Fibroblast of skin of right quadriceps (primary cell): ENCODE measurements at regions not wholly inside any gene's neighbourhood (a gene's known extent, or its start where the extent isn't known, plus 50 kb on each side); places are given as distances from the start of the nearest gene placed in this dataset.

Experiments
- DNase-seq: peaks from one replicate; pipeline ENCODE4 v3.0.0-alpha.2; 2013

DNA sequence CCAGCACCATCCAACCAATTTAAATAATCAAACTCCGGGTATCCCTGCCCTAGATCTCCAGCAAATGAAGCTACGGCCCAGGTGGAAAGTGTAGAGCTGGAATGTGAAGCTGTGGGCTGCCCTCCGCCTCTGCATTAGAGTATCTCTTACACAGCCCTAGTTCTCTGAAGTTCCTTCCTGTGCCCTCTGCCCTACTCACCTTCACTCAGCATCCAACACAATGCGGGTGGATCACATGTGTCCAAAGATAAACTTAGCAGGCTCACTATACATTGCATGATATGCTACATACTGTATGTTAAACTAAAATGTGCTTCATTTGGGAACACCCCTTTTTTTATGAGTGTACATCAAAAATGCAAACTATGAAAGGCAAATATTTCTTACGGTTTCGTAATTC is 70.0 kb upstream of the RAD23B start:
- no peak for DNase-seq

DNA sequence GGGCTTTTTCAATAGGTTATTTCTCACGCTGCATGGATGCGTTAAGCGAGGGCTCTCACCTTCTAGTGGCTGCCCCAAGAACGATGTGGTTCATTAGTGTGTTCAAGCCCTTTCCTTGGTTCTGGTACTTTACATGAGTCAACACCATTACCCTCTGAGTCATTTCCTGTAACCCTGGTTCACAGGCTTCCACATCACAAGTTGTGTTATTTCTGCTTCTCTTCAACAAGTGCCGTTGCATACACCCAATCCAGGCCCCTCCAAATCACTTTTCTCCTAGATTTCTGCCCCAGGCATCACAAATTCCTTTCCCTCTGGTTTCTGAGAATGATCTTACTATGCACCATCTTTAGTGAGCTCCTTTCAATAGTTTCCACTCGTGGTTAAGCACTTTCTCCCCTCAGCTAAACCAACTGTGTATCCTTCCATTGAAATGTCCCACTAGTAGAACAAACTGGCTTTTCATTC is 69.5 kb upstream of the RAD23B start:
- DNase-seq, result peak; percentile 90

DNA sequence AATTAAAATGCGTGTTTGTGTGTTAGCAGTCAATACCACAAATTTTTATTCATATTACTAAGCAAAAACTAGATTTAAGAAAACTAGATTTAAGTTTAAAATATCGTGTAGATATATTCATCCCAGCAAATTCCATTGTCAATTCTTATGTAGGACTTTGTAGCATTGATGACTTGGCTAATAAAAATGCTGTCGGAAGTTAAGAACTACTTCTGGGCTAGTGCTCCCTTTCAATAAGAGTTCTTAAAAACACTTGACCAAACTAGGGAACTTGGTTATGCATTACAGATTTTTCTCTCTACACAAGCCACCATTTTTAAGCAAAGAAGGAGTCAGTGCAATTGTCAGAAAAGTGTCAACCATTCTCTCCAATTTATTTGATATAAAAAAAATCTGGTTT is 68.7 kb upstream of the RAD23B start:
- no peak for DNase-seq

DNA sequence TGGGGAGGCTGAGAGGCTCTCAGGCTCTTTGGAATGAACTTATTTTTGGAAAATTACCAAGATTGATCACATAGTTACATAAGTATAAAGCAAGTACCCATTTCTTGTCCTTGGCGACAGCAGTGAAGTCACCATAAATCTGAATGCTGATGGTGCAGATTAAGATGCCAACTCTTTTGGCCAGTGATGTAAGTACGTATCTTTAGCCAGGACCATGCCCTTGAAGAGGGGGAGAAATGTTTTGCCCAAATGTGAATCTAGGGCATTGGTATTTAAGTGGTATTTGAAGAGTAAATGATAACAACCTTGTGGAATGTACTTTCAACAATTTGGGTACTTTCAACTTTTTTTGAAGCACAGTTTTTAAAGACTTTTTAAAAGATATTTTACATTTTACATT is 68.2 kb upstream of the RAD23B start:
- DNase-seq, result peak; percentile 31

DNA sequence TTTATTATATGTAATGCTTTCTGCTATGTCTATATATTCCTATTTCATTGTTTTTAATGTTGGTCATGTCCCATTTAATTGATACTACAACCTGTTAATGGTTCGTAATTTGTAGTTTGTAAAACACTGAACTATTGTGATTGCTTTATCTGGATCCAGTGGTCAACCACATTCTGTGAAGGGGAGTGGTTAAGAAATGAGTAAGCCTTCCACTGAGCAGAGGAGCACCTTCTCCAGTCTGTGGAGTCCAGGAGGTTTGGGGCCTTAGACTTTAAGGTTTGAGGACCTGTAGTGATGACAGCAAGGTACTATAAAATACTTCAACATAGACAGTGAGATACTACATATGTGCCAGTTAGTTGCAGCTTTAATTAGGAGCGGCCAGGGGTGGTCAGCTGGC is 67.7 kb upstream of the RAD23B start:
- DNase-seq, result peak; percentile 19

DNA sequence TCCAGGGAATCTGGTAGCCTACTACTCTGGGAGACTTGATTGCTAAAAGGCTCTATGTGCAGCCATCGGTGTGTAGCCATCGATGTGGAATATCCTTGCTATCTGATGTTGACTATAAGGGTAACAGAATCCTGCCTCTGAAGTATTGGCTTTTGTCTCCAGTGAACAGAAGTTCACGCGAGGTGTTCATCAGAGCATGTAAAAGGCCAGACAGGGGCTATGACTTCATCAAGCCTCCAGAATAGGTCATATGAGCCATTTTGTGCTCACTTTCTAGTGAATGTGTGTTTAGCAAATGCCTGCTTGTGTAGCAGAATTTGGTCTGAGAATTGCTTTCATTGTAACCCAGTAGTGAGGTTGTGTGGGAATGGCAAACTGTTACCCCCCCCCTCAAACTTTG is 66.8 kb upstream of the RAD23B start:
- no peak for DNase-seq

DNA sequence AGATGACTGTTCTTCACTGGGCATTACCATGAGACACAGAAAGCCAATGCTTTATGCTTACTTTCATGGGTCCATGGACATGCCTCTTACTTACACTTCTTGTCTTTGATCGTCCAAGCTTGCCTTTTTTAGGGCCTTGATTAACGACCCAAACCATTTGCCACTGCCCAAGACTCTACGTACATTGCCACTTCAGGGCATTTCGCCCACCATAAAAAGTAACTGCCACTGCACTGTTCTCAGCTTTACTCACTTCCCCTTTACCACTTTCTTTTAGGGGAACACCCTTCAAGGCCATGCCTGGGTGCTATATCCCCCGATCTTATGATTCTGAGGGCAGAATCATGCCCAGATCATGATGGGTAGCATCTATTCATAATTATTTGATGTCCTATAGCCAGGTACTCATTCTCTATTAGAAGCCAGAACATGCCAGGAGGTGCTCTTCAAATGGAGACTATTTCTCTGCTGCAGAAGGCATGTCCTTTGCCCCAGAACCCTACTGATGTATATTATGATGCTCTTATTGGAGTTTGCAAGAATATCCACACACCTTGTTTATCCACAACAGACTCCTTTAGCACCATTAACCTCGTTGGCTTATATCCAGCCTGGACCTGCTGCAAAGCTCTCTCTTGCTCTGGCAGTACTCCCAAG is 64.1 kb upstream of the RAD23B start:
- DNase-seq, result no peak

DNA sequence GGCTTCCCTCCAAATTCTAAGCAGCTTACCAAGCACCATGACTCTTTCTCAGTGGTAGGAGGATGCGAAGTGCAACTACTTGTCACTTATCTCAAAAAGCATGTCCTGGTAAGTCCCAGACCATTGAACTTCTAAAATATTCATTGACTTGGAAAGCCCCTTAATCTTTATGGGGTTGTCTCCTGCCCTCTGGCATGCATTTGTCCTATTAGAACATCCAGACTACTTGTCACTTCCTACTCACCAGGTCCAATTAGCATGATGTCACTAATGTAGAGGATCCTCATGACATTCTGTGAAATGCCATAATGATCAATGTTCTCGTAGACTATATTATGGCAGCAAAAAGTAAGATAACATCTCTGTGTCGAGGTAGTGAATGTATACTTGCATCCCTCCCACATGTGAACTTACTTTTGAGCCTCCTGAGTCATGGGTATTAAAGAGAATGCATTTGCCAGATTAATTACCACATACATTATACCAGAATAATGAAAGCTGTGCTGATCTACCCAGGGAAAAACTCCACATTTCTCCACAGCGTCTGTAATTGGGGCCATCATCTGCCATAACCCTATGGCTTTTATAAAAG is 63.5 kb upstream of the RAD23B start:
- DNase-seq, result no peak

DNA sequence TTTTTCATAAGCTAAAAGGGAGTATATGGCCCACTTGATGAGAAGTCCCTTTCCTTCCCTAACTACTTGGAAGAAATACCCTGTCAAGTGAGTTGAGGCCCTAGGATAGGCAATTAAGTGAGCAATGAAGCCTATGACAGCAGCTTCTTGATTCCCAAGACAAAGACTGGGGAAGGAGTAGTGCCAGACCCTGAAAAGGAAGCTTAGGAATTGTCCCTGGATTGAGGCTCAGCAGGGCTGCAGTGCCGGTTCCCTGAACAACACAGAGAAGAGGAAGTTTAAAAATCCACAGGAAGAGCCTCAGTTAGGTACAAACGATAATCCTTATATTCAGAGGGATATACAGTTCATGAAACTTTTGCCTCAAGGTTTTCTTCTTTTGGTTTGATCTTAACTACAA is 61.8 kb upstream of the RAD23B start:
- DNase-seq, result no peak

DNA sequence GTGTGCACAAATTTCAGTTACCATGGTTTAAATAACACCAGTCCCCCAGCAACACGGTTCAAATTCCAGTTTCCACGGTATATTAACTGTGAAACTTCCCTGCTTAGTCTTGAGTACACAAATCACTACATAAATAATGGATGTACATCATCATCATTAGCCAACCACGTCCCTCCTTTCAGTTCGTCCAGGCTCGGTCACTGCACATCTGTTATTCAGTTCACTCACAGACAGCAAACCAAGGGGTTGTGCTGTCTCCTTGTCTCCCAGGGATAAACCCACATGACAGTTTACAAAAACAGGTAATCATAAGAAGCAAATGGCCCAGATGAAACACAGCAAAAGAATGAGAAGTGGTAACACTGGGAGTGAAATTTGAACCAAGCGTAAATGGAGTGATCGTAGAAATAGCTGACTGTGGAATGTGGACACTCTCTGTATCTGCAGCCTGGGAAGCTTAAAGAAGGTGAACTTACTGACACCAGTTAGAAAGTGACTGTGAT is 61.0 kb upstream of the RAD23B start:
- peak; percentile 43 for DNase-seq

DNA sequence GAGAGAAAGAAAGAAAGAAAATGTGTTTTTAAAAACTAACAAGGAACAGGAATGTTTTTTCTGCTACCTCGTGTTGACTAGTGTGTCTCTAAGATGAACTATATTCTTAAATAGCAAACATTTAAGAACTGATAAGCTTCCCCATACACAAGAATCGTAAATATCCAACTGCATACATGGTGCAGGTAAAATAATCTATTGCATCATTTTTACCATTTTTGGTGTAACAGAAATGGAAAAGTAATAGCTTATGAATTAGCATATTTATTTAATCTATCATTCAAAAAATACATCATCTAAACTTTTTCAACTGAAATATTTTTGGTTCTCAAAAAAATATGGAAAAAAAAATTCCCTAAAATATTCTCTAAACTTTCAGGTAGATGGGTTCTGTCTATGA is 59.7 kb upstream of the RAD23B start:
- DNase-seq, result no peak

DNA sequence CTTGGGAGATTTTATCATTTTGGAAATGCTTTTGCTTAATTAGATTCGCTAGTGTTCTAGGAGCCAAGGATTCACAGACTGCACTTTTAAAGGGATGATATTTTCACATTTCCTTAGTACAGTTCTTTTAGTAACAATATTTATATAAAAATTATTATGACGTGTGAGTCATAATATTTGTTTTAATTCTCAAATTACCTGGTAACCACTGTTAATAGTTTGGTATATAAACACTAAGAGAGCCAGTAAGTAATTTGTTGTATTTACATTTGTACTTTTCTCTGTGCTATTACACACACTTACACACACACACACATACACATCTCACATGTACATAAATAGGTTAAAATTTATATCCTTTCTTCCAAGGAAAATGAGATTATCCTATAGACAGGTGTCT is 58.8 kb upstream of the RAD23B start:
- no peak for DNase-seq

DNA sequence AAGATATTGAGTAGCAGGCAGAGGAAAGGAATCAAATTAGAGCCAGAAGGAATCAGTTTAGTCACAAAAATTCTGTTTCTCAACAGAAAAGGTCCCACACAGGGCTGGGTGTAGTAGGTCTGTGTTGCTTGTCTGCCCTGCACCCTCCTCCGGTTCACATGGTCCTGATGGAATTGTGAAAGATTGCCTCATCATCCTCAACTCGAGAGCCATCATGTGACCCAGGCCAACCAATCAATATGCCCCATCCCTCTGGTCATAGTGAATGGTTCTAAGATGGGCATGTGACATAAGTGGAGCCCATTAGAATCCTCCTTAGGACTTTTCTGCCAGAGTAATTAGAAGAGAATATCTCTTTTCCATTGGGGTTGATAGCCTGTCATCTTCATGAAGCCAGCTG is 56.7 kb upstream of the RAD23B start:
- DNase-seq, result no peak

DNA sequence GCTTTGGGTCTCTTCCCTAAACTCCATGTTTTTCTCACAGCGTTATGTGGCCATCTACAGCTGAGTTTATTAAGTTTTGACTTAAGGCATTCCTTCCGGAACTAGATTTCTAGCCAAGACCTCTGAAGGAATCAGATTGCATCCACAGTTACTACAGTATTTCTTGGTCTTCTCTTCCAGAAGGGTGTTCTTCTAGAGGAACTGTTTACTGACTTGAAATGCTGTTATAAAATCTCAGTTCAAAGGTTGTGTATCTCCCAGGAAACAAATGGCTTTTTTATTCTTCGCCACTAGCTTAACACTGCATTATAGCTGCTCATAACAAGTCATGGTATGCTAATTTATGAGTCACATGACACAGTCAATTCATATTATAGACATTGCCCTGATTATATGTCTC is 55.3 kb upstream of the RAD23B start:
- no peak for DNase-seq

DNA sequence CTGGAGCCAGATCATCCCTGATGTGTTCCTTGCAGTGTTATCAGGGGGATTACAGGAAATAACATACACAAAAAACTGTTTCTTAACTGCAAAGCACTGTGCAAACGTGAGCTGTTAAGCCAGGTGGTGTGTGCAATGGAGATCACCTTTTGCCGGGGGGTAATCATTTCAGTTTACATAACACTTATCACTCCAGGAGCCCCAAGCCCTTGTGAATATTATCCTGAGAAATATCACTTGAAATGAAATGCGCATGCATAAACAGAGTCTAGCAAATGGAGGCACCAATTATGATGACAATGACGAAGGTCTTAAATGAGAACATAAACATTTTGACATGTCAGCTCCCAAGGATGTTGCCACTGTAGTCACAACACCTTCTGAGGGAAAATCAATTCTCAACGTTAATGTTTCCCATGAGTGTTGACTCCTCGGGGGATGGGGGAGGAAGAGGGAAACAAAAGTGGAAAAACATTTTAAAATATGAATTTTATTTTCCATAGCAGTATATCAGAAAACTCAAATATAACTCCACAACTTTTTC is 54.5 kb upstream of the RAD23B start:
- DNase-seq, result no peak

DNA sequence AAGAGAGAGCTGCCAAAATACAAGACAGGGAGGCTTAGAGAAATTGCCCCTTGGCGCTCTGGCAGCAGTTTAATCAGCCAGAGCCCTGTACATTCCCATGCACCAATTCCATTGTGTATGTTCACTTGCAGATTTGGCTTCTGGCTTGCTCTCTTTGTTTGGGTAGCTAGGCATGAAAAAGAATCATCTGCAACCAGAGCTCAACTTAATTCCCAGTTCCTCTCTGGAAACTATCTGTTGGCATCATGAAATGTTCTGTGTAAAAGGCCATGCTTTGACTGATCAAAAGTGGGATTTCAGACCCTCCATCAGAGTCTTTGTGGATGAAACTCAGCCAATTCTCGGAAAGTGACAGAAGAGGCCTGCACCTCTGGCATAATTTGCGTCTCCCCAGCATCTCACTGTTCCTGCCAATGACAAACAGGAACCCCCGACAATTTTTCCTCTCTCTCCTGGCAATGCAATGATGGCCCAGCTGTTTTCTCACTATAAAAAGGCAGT is 53.8 kb upstream of the RAD23B start:
- no peak for DNase-seq
